ENCODE measurements at regions not wholly inside any gene's neighbourhood (a gene's known extent, or its start where the extent isn't known, plus 50 kb on each side); places are given as distances from the start of the nearest gene placed in this dataset.

GRCh38 chr7:118572604-118573003 lies 348.1 kb downstream of the ANKRD7 start:
- Histone ChIP-seq H3K27me3 (ENCODE audit: insufficient read depth, low read depth, low read length) (no peaks in the 10 kb centered on the region), H3K36me3 (ENCODE audit: insufficient read depth, low read length) (no peaks in the 10 kb centered on the region), H3K9me3 (ENCODE audit: low read length) (no peaks in the 10 kb centered on the region), H2AFZ (ENCODE audit: low read depth, low read length) (no peak overlapping the region), H4K20me1 (ENCODE audit: insufficient read depth) (no peaks in the 10 kb centered on the region), H3K9me2 (ENCODE audit: insufficient read depth, low read length) (no peaks in the 10 kb centered on the region), H3K4me2 (ENCODE audit: low read length) (peak overlapping the region; percentile 56), H3K79me2 (replicated peaks; ENCODE audit: insufficient read depth, low read length) (no peaks in the 10 kb centered on the region), H3F3A (ENCODE audit: insufficient read depth, low read length, poor library complexity, severe bottlenecking) (no peaks in the 10 kb centered on the region), H3K27ac (ENCODE audit: low read length) (peak overlapping the region; percentile 35), H3K9ac (ENCODE audit: low read length) (peak overlapping the region; percentile 22), H3K4me3 (ENCODE audit: low read length) (peak overlapping the region; percentile 30)
- TF ChIP-seq MXI1 (conservative IDR thresholded peaks at IDR 0.05; ENCODE audit: poor library complexity, severe bottlenecking) (no peak), EZH2 (IDR thresholded peaks at IDR 0.05; ENCODE audit: borderline replicate concordance, insufficient read depth, low read length, poor library complexity, severe bottlenecking) (no peak)
- TF ChIP-seq, protein P1, sequence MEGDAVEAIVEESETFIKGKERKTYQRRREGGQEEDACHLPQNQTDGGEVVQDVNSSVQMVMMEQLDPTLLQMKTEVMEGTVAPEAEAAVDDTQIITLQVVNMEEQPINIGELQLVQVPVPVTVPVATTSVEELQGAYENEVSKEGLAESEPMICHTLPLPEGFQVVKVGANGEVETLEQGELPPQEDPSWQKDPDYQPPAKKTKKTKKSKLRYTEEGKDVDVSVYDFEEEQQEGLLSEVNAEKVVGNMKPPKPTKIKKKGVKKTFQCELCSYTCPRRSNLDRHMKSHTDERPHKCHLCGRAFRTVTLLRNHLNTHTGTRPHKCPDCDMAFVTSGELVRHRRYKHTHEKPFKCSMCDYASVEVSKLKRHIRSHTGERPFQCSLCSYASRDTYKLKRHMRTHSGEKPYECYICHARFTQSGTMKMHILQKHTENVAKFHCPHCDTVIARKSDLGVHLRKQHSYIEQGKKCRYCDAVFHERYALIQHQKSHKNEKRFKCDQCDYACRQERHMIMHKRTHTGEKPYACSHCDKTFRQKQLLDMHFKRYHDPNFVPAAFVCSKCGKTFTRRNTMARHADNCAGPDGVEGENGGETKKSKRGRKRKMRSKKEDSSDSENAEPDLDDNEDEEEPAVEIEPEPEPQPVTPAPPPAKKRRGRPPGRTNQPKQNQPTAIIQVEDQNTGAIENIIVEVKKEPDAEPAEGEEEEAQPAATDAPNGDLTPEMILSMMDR (IDR thresholded peaks at IDR 0.05; ENCODE audit: poor library complexity, severe bottlenecking), result no peak

GRCh38 chr7:118573085-118573484 lies 348.6 kb downstream of the ANKRD7 start:
- no peaks in the 10 kb centered on the region for H3K9me2 ChIP-seq (ENCODE audit: insufficient read depth, low read length)
- peak overlapping the region; percentile 22 for H3K9ac ChIP-seq (ENCODE audit: low read length)
- H3K79me2 ChIP-seq (replicated peaks; ENCODE audit: insufficient read depth, low read length), result no peaks in the 10 kb centered on the region
- no peaks in the 10 kb centered on the region for H3K36me3 ChIP-seq (ENCODE audit: insufficient read depth, low read length)
- TF ChIP-seq EZH2 (IDR thresholded peaks at IDR 0.05; ENCODE audit: borderline replicate concordance, insufficient read depth, low read length, poor library complexity, severe bottlenecking) (no peak), EP300 (conservative IDR thresholded peaks at IDR 0.05; ENCODE audit: poor library complexity, severe bottlenecking) (peak; percentile 90), POLR2AphosphoS5 (IDR thresholded peaks at IDR 0.05) (peak; percentile 90), REST (IDR thresholded peaks at IDR 0.05; ENCODE audit: borderline replicate concordance) (peak; percentile 30), RAD21 (conservative IDR thresholded peaks at IDR 0.05) (peak; percentile 19), MXI1 (conservative IDR thresholded peaks at IDR 0.05; ENCODE audit: poor library complexity, severe bottlenecking) (no peak), SMC3 (conservative IDR thresholded peaks at IDR 0.05; ENCODE audit: poor library complexity) (no peak), TAF1 (IDR thresholded peaks at IDR 0.05; ENCODE audit: low read depth) (no peak)
- TF ChIP-seq, protein P1 (IDR thresholded peaks at IDR 0.05; ENCODE audit: poor library complexity, severe bottlenecking), result no peak
- H3K27ac ChIP-seq (ENCODE audit: low read length), result peak overlapping the region; percentile 35
- no peak overlapping the region for H2AFZ ChIP-seq (ENCODE audit: low read depth, low read length)
- H4K20me1 ChIP-seq (ENCODE audit: insufficient read depth), result no peaks in the 10 kb centered on the region
- H3K4me3 ChIP-seq (ENCODE audit: low read length), result peak overlapping the region; percentile 30
- peak overlapping the region; percentile 56 for H3K4me2 ChIP-seq (ENCODE audit: low read length)
- H3K9me3 ChIP-seq (ENCODE audit: low read length), result no peaks in the 10 kb centered on the region
- no peaks in the 10 kb centered on the region for H3F3A ChIP-seq (ENCODE audit: insufficient read depth, low read length, poor library complexity, severe bottlenecking)
- no peaks in the 10 kb centered on the region for H3K27me3 ChIP-seq (ENCODE audit: insufficient read depth, low read depth, low read length)

Data from neural cell (in vitro differentiated cells).